ENCODE measurements at regions not wholly inside any gene's neighbourhood (a gene's known extent, or its start where the extent isn't known, plus 50 kb on each side); places are given as distances from the start of the nearest gene placed in this dataset.

- TF ChIP-seq POLR2A (IDR thresholded peaks at IDR 0.05) (no peak), CTCF (IDR thresholded peaks at IDR 0.05) (no peak)
- H3K36me3 ChIP-seq: no peaks in the 10 kb centered on the region
- DNase-seq: no peak
- no peaks in the 10 kb centered on the region for H3K27me3 ChIP-seq
- intact Hi-C loops (cut with DNase I; ENCODE audit: low total_unique reads): no loop called here
- H3K27ac ChIP-seq: no peak overlapping the region
- no peak overlapping the region for H3K4me3 ChIP-seq
- H3K4me1 ChIP-seq: no peaks in the 10 kb centered on the region
- H3K9me3 ChIP-seq: no peaks in the 10 kb centered on the region
Measured at GRCh38 chr7:45455662-45456061, 118.5 kb upstream of the ADCY1 start.

GRCh38 chr7:45456105-45456504 lies 118.1 kb upstream of the ADCY1 start:
- Histone ChIP-seq H3K36me3 (no peaks in the 10 kb centered on the region), H3K27me3 (no peaks in the 10 kb centered on the region), H3K4me3 (no peak overlapping the region), H3K4me1 (no peaks in the 10 kb centered on the region), H3K9me3 (no peaks in the 10 kb centered on the region), H3K27ac (no peak overlapping the region)
- no peak for TF ChIP-seq POLR2A (IDR thresholded peaks at IDR 0.05)
- no peak for TF ChIP-seq CTCF (IDR thresholded peaks at IDR 0.05)
- intact Hi-C loops (cut with DNase I; ENCODE audit: low total_unique reads): no loop called here
- no peak for DNase-seq

- Histone ChIP-seq H3K27me3 (no peaks in the 10 kb centered on the region), H3K9me3 (no peaks in the 10 kb centered on the region), H3K36me3 (no peaks in the 10 kb centered on the region), H3K27ac (no peak overlapping the region), H3K4me1 (no peaks in the 10 kb centered on the region), H3K4me3 (no peak overlapping the region)
- TF ChIP-seq POLR2A (IDR thresholded peaks at IDR 0.05): no peak
- no peak for TF ChIP-seq CTCF (IDR thresholded peaks at IDR 0.05)
- no peak for DNase-seq
- intact Hi-C loops (cut with DNase I; ENCODE audit: low total_unique reads): no loop called here
Measured at GRCh38 chr7:45456747-45457524, 117.2 kb upstream of the ADCY1 start.

GRCh38 chr7:45457591-45457990 lies 116.6 kb upstream of the ADCY1 start:
- H3K4me3 ChIP-seq: no peak overlapping the region
- H3K27ac ChIP-seq: no peak overlapping the region
- intact Hi-C loops (cut with DNase I; ENCODE audit: low total_unique reads): no loop called here
- no peak for DNase-seq
- H3K27me3 ChIP-seq: no peaks in the 10 kb centered on the region
- TF ChIP-seq POLR2A (IDR thresholded peaks at IDR 0.05) (no peak), CTCF (IDR thresholded peaks at IDR 0.05) (no peak)
- H3K36me3 ChIP-seq: no peaks in the 10 kb centered on the region
- H3K4me1 ChIP-seq: no peaks in the 10 kb centered on the region
- H3K9me3 ChIP-seq: no peaks in the 10 kb centered on the region

GRCh38 chr7:45459476-45459875 lies 114.7 kb upstream of the ADCY1 start:
- H3K36me3 ChIP-seq: no peaks in the 10 kb centered on the region
- TF ChIP-seq POLR2A (IDR thresholded peaks at IDR 0.05) (no peak), CTCF (IDR thresholded peaks at IDR 0.05) (no peak)
- no peak overlapping the region for H3K27ac ChIP-seq
- no peaks in the 10 kb centered on the region for H3K27me3 ChIP-seq
- no peak overlapping the region for H3K4me3 ChIP-seq
- H3K4me1 ChIP-seq: no peaks in the 10 kb centered on the region
- intact Hi-C loops (cut with DNase I; ENCODE audit: low total_unique reads): no loop called here
- no peaks in the 10 kb centered on the region for H3K9me3 ChIP-seq
- DNase-seq: no peak

Data from uterus (tissue), 3 donors.